EH (cell line): ENCODE measurements at regions not wholly inside any gene's neighbourhood (a gene's known extent, or its start where the extent isn't known, plus 50 kb on each side); places are given as distances from the start of the nearest gene placed in this dataset.
"Not testable (repeated sequence)": the region's sequence is repeated elsewhere in the genome, so short reads cannot be mapped to it uniquely, and the experiment has no call there.

Source experiments
- DNase-seq: peaks from one replicate; pipeline ENCODE4 v3.0.0-alpha.2; 2015; ENCODE audit warnings: low read depth

- DNase-seq: no peak
Observed at GRCh38 chr2:193475038-193475437, 1280.3 kb upstream of the TMEFF2 start.

- DNase-seq: no peak
Observed at GRCh38 chr2:193469251-193469650, 1274.5 kb upstream of the TMEFF2 start.

DNA sequence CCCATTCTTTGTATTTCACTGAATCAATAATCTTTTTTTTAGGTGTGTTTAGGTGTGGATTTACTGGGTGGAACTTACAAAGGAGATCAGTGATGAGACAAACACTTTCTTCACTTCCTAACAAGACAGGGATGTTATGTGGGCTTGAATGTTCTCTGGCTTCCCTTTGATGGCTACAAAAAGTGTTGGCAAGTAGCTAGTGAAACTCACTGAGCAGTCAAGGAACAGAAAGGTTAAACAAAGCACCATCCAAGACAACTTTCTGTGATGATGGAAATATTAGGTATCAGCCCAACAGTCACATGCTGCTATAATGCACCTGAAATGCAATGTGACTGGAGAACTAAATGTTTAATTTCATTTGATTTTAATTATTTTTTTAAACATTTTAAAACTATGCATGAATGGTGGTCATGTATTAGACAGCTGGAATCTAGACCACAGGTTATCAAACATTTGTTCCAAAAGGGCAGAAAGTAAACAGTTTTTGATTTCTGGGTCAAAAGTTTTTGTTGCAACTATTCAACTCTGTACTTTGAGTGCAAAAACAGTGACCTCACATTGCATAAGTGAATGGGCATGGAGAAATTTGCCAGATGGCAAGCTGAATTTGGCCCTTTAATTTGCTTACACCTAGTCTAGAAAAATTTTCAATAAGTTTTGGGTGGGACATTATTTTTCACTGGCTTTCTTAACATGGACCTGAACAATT lies 1272.7 kb upstream of the TMEFF2 start:
- no peak for DNase-seq

DNA sequence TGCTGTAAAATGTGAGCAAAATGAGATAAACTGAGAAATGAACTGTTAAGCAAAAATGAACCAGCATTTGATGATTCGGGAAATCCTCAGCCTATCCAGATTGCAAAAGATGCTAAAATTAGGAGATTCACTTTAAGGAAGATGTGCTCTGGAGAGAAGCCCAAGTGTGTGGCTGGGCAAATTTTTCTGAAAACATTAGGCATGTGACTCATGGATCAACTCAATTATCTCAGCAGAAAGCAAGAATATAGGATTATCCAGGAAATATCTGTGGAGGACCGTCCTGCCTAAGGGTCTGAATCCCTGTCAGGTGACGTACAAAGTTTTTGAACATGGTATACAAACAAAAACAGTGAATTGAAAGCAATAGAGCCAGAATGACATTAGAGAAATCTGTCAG lies 1268.3 kb upstream of the TMEFF2 start:
- no peak for DNase-seq

- DNase-seq: no peak
Observed at GRCh38 chr2:193462411-193462810, 1267.7 kb upstream of the TMEFF2 start.

- no peak for DNase-seq
Observed at GRCh38 chr2:193461431-193461934, 1266.8 kb upstream of the TMEFF2 start.

GRCh38 chr2:193446967-193447366 lies 1252.2 kb upstream of the TMEFF2 start:
- DNase-seq: no peak

GRCh38 chr2:193442293-193442692 lies 1247.6 kb upstream of the TMEFF2 start:
- no peak for DNase-seq

DNA sequence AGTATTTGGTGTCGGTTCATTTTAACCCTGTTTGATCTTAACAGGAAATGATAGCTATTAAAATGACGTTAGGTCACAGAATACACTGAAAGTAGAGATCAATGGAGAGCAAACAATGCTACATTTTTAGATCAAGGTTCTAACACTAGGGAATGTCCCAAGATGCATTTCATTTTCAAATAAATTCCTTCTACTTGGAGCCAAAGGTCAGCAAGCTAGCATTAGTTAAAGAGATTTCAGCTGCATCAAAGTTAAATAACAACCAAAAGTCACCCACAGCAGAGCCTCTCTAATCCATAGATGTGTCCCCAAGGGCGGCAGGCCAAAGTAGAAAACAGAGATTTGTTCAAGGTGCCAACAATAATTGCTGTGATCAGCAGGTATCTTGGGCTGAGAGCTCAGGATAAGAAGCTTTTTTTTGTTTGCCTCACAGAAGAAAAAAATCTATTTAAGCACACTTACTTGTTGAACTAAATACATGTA lies 1233.6 kb upstream of the TMEFF2 start:
- DNase-seq: no peak

GRCh38 chr2:193412368-193412767 lies 1217.6 kb upstream of the TMEFF2 start:
- DNase-seq: not testable (repeated sequence)

GRCh38 chr2:193409951-193410350 lies 1215.2 kb upstream of the TMEFF2 start:
- no peak for DNase-seq

DNA sequence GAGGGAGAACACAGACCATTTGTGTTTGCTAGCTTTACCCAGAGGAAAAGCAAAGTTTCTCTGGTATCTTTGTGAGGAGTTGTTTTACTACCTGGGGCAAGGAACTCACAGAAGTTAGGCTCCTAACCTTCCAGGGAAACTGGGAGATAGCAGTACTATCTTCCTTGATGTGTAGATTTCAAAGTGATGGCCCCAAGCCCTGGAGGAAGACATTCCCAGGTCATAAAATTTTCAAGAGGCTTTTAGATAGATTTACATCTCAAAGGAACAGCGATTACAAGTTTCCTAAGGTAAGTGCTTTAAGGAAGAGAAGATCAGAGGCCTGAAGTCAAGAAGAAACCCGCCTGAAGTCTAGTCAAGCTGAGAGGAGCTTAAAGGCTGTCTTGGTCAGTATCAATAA lies 1187.8 kb upstream of the TMEFF2 start:
- no peak for DNase-seq

- DNase-seq: no peak
Observed at GRCh38 chr2:193377789-193378188, 1183.1 kb upstream of the TMEFF2 start.

- DNase-seq: no peak
Observed at GRCh38 chr2:193373120-193373519, 1178.4 kb upstream of the TMEFF2 start.

DNA sequence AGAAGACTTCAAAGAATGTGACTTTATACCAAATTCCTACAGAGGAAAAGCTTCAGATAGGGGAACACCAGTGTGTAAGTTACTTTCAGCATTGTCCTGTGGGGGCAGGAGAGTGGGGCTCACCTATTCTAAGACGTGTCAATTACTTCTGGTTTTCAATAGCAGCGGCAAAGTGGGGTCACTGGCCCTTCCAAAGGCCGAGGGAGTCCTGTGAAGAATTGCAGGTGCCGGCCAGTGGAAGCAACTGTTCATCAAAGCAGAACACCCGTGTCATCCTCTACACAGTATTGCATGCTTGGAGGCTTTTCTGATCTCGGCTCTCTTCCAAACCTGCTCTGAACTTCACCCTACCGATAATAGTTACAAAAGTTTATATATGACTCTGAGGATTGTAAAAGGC lies 1176.5 kb upstream of the TMEFF2 start:
- DNase-seq: no peak

DNA sequence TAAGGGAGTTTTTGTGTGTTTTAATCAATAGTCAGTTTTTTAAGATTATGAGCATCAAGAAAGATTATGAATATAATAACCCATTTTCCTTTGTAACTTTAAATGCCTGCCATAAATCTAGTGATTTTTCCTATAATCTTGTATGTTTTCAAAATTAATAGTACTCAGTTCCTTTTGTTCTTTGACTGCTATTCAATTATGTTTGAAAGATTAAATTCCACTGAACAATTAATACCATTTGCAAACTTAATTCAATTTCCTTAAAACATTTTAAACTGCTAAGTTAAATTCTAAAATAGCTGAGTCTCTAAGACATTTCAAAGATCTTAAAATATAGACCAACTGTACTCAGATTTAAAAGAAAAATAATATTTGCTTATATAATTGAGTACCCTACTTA lies 1173.9 kb upstream of the TMEFF2 start:
- DNase-seq: no peak

GRCh38 chr2:193357508-193357907 lies 1162.8 kb upstream of the TMEFF2 start:
- no peak for DNase-seq

DNA sequence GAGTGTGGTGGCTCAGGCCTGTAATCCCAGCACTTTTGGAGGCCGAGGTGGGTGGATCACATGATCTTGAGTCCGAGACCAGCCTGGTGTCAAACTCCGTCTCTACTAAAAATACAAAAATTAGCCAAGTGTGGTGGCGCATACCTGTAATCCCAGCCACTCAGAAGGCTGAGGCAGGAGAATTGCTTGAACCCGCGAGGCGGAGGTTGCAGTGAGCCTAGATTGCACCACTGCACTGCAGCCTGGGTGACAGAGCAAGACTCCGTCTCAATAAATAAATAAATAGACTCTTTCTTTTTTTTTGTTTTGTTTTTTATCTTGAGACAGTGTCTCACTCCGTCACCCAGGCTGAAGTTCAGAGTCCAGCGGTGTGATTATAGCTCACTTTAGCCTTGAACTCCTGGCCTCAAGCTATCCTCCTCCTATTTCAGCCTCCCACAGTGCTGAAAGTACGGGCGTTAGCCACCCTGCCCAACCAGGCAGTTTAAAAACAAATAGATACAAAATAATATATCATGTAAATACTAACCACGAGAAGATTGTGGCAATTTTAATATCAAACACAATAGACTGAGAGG lies 1158.0 kb upstream of the TMEFF2 start:
- DNase-seq: not testable (repeated sequence)

- no peak for DNase-seq
Observed at GRCh38 chr2:193350509-193350908, 1155.8 kb upstream of the TMEFF2 start.

- no peak for DNase-seq
Observed at GRCh38 chr2:193349642-193350041, 1154.9 kb upstream of the TMEFF2 start.

GRCh38 chr2:193348055-193348454 lies 1153.3 kb upstream of the TMEFF2 start:
- no peak for DNase-seq

GRCh38 chr2:193336781-193337180 lies 1142.0 kb upstream of the TMEFF2 start:
- no peak for DNase-seq

GRCh38 chr2:193334401-193334800 lies 1139.7 kb upstream of the TMEFF2 start:
- no peak for DNase-seq

DNA sequence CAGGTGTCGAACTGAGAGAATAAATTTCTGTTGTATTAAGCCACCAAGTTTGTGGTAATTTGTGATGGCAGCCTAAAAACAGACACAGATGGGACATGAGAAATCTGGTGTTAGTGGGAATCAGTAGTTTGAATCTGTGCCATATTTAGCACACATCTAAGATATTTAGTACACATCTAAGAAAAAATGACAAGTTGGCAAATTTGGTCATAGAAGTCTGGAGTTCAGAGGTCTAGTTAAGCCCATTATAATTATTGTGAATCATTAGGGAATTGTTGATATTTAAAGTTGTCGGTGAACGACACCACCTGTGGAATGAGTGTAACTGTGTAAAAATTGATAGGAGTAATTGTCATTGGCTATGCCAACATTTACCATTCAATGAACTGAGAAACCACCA lies 1138.8 kb upstream of the TMEFF2 start:
- no peak for DNase-seq
